ENCODE measurements at regions not wholly inside any gene's neighbourhood (a gene's known extent, or its start where the extent isn't known, plus 50 kb on each side); places are given as distances from the start of the nearest gene placed in this dataset.

GRCh38 chr5:173557123-173557903 is 59.1 kb downstream of the BOD1 start:
- H3K23ac ChIP-seq (ENCODE audit: low read depth, low read length, poor library complexity) = no peak overlapping the region
- no peak overlapping the region for H3K9ac ChIP-seq (ENCODE audit: low read depth, low read length, poor library complexity)
- H3K18ac ChIP-seq (ENCODE audit: low read length) = peak overlapping the region; percentile 89
- peaks cover 0 to 17% of the 10 kb centered on the region in 2 donors for H3K4me1 ChIP-seq (ENCODE audit: control insufficient read depth in 2 of 2, insufficient read depth in 1 of 2, low read depth in 1 of 2, low read length in 2 of 2)
- H3K4me2 ChIP-seq (ENCODE audit: insufficient read depth, low read length, poor library complexity, severe bottlenecking) = no peak overlapping the region
- peak overlapping the region; percentile 25 for H2BK5ac ChIP-seq (ENCODE audit: low read length)
- peaks cover 0 to 14% (median 0%) of the 10 kb centered on the region in 3 experiments for H3K27me3 ChIP-seq (ENCODE audit: control insufficient read depth in 3 of 3, insufficient read depth in 3 of 3, low read depth in 1 of 3, low read length in 3 of 3)
- peak overlapping the region; percentile 21 for H3K27ac ChIP-seq (replicated peaks; ENCODE audit: low read length)
- peak overlapping the region; percentile 48 for H4K91ac ChIP-seq (ENCODE audit: low read depth, low read length, poor library complexity)
- no peak for DNase-seq (ENCODE audit: low spot score)
- no CpG with 5 or more reads among the region's 12 CpGs for WGBS, 2 donors (ENCODE audit: extremely low coverage in 2 of 2, insufficient read length in 2 of 2, insufficient replicate concordance in 1 of 2)
- peak overlapping the region; percentile 66 for H2AK5ac ChIP-seq (ENCODE audit: low read depth, low read length)
- H3K4ac ChIP-seq (ENCODE audit: low read length) = no peak overlapping the region
- peak overlapping the region; percentile 61 for H2BK120ac ChIP-seq (ENCODE audit: low read depth, low read length)
- H2BK15ac ChIP-seq (ENCODE audit: low read length) = no peak overlapping the region
- peak overlapping the region; percentile 77 for H3K14ac ChIP-seq (ENCODE audit: low read length)
- no peak overlapping the region for H4K8ac ChIP-seq (ENCODE audit: low read depth, low read length)
- H3K79me1 ChIP-seq (ENCODE audit: low read depth, low read length) = no peaks in the 10 kb centered on the region
- H2AFZ ChIP-seq (ENCODE audit: low read length) = no peak overlapping the region
- peak overlapping the region; percentile 78 for H2BK12ac ChIP-seq (ENCODE audit: low read length)
- no peaks in the 10 kb centered on the region for H3K36me3 ChIP-seq (replicated peaks in 1 of 2; ENCODE audit: control insufficient read depth in 2 of 2, insufficient read depth in 2 of 2, low read length in 2 of 2)
- H3K9me3 ChIP-seq (replicated peaks in 1 of 2; ENCODE audit: control insufficient read depth in 2 of 2, insufficient read depth in 1 of 2, low read depth in 1 of 2, low read length in 2 of 2) = peaks cover 0 to 5% of the 10 kb centered on the region in 2 donors
- no peak overlapping the region for H3K4me3 ChIP-seq (ENCODE audit: low read length in 2 of 2)

DNA sequence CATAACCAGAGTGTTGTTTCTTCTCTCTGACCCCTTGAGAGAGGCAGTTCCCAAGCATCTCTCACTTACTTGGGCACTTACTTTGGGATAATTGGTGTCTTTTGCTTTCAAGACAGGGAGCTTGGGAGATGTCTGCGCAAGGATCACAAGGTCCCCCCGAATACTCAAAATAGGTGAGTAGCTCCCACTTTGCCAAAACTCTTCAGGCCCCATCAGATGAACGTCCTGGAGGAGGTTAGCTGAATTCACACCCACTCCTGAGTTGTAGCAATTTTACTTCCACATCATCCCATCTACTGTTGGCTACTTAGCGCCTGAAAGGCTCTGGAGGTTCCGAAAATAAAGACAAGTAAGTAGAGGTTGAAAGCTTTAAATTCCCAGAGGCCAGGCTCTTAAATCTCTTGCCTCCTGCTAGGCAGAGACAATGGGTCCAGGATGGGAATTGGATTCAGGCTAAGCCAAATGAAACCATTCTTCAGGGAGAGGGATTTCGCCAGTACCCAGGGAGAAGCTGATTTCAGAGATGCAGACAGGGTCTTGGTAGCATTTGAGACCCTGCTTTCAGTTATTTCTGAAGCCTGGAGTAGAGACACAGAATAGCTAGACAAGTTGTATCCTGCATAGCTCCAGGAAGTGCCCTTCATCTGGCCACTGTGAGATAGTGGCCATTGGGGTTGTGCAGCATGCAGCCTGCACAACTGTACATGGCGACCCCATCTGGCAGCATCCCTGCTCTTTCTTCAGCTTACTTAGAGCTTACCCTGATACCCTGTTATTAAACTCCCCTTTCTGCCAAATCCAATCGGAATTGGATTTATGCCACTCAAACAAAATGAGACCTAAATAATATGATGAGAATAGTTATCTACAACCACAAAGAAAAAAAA is 60.1 kb downstream of the BOD1 start:
- peak overlapping the region; percentile 37 for H3K27ac ChIP-seq (replicated peaks; ENCODE audit: low read length)
- H3K18ac ChIP-seq (ENCODE audit: low read length) = peak overlapping the region; percentile 31
- no peak overlapping the region for H2AK5ac ChIP-seq (ENCODE audit: low read depth, low read length)
- H3K79me1 ChIP-seq (ENCODE audit: low read depth, low read length) = no peaks in the 10 kb centered on the region
- H3K23ac ChIP-seq (ENCODE audit: low read depth, low read length, poor library complexity) = no peak overlapping the region
- H2BK5ac ChIP-seq (ENCODE audit: low read length) = no peak overlapping the region
- H3K4me2 ChIP-seq (ENCODE audit: insufficient read depth, low read length, poor library complexity, severe bottlenecking) = no peak overlapping the region
- no peak overlapping the region for H4K91ac ChIP-seq (ENCODE audit: low read depth, low read length, poor library complexity)
- peaks cover 0 to 4% of the 10 kb centered on the region in 2 donors for H3K9me3 ChIP-seq (replicated peaks in 1 of 2; ENCODE audit: control insufficient read depth in 2 of 2, insufficient read depth in 1 of 2, low read depth in 1 of 2, low read length in 2 of 2)
- no peaks in the 10 kb centered on the region for H3K36me3 ChIP-seq (replicated peaks in 1 of 2; ENCODE audit: control insufficient read depth in 2 of 2, insufficient read depth in 2 of 2, low read length in 2 of 2)
- H4K8ac ChIP-seq (ENCODE audit: low read depth, low read length) = no peak overlapping the region
- no peak overlapping the region for H3K14ac ChIP-seq (ENCODE audit: low read length)
- no peak overlapping the region for H3K4ac ChIP-seq (ENCODE audit: low read length)
- H3K4me1 ChIP-seq (ENCODE audit: control insufficient read depth in 2 of 2, insufficient read depth in 1 of 2, low read depth in 1 of 2, low read length in 2 of 2) = peaks cover 0 to 17% of the 10 kb centered on the region in 2 donors
- no peak overlapping the region for H2BK120ac ChIP-seq (ENCODE audit: low read depth, low read length)
- no peak overlapping the region for H2BK15ac ChIP-seq (ENCODE audit: low read length)
- H2BK12ac ChIP-seq (ENCODE audit: low read length) = no peak overlapping the region
- H2AFZ ChIP-seq (ENCODE audit: low read length) = no peak overlapping the region
- H3K27me3 ChIP-seq (ENCODE audit: control insufficient read depth in 3 of 3, insufficient read depth in 3 of 3, low read depth in 1 of 3, low read length in 3 of 3) = peaks cover 0 to 14% (median 0%) of the 10 kb centered on the region in 3 experiments
- no peak overlapping the region for H3K4me3 ChIP-seq (ENCODE audit: low read length in 2 of 2)
- no peak overlapping the region for H3K9ac ChIP-seq (ENCODE audit: low read depth, low read length, poor library complexity)
- WGBS, 2 donors (ENCODE audit: extremely low coverage in 2 of 2, insufficient read length in 2 of 2, insufficient replicate concordance in 1 of 2) = no CpG with 5 or more reads among the region's 8 CpGs
- no peak for DNase-seq (ENCODE audit: low spot score)

GRCh38 chr5:173554989-173555705 is 61.3 kb downstream of the BOD1 start:
- H3K18ac ChIP-seq (ENCODE audit: low read length) = peak overlapping the region; percentile 68

More at GRCh38 chr5:173554989-173555705, 61.3 kb downstream of the BOD1 start:
- H4K8ac ChIP-seq (ENCODE audit: low read depth, low read length) = no peak overlapping the region
- no peak overlapping the region for H2AFZ ChIP-seq (ENCODE audit: low read length)
- H2BK5ac ChIP-seq (ENCODE audit: low read length) = no peak overlapping the region
- no peak overlapping the region for H4K91ac ChIP-seq (ENCODE audit: low read depth, low read length, poor library complexity)
- H3K27me3 ChIP-seq (ENCODE audit: control insufficient read depth in 3 of 3, insufficient read depth in 3 of 3, low read depth in 1 of 3, low read length in 3 of 3) = peaks cover 0 to 20% (median 0%) of the 10 kb centered on the region in 3 experiments
- H2BK120ac ChIP-seq (ENCODE audit: low read depth, low read length) = no peak overlapping the region
- H3K4ac ChIP-seq (ENCODE audit: low read length) = no peak overlapping the region
- peak overlapping the region; percentile 68 for H2BK15ac ChIP-seq (ENCODE audit: low read length)
- DNase-seq (ENCODE audit: low spot score) = no peak
- H3K4me3 ChIP-seq (ENCODE audit: low read length in 2 of 2) = peak overlapping the region in 1 of 2 donors; percentile 23
- no peak overlapping the region for H2AK5ac ChIP-seq (ENCODE audit: low read depth, low read length)
- no peaks in the 10 kb centered on the region for H3K36me3 ChIP-seq (replicated peaks in 1 of 2; ENCODE audit: control insufficient read depth in 2 of 2, insufficient read depth in 2 of 2, low read length in 2 of 2)
- no peaks in the 10 kb centered on the region for H3K79me1 ChIP-seq (ENCODE audit: low read depth, low read length)
- H3K14ac ChIP-seq (ENCODE audit: low read length) = no peak overlapping the region
- peak overlapping the region; percentile 57 for H3K27ac ChIP-seq (replicated peaks; ENCODE audit: low read length)
- H3K9me3 ChIP-seq (replicated peaks in 1 of 2; ENCODE audit: control insufficient read depth in 2 of 2, insufficient read depth in 1 of 2, low read depth in 1 of 2, low read length in 2 of 2) = peaks cover 0 to 2% of the 10 kb centered on the region in 2 donors
- H2BK12ac ChIP-seq (ENCODE audit: low read length) = no peak overlapping the region
- no peak overlapping the region for H3K4me2 ChIP-seq (ENCODE audit: insufficient read depth, low read length, poor library complexity, severe bottlenecking)
- WGBS, 2 donors (ENCODE audit: extremely low coverage in 2 of 2, insufficient read length in 2 of 2, insufficient replicate concordance in 1 of 2) = no CpG with 5 or more reads among the region's 30 CpGs
- H3K23ac ChIP-seq (ENCODE audit: low read depth, low read length, poor library complexity) = no peak overlapping the region
- H3K9ac ChIP-seq (ENCODE audit: low read depth, low read length, poor library complexity) = no peak overlapping the region
- H3K4me1 ChIP-seq (ENCODE audit: control insufficient read depth in 2 of 2, insufficient read depth in 1 of 2, low read depth in 1 of 2, low read length in 2 of 2) = peaks cover 0 to 17% of the 10 kb centered on the region in 2 donors

Data from neuronal stem cell (in vitro differentiated cells).